HG03196 (cell line): ENCODE measurements at regions not wholly inside any gene's neighbourhood (a gene's known extent, or its start where the extent isn't known, plus 50 kb on each side); places are given as distances from the start of the nearest gene placed in this dataset.

Experiments used
- ATAC-seq: cut with Tn5 transposase; IDR thresholded peaks from one replicate; pipeline ENCODE4 v1.9.1; 2021; ENCODE audit not compliant: unreplicated experiment

DNA sequence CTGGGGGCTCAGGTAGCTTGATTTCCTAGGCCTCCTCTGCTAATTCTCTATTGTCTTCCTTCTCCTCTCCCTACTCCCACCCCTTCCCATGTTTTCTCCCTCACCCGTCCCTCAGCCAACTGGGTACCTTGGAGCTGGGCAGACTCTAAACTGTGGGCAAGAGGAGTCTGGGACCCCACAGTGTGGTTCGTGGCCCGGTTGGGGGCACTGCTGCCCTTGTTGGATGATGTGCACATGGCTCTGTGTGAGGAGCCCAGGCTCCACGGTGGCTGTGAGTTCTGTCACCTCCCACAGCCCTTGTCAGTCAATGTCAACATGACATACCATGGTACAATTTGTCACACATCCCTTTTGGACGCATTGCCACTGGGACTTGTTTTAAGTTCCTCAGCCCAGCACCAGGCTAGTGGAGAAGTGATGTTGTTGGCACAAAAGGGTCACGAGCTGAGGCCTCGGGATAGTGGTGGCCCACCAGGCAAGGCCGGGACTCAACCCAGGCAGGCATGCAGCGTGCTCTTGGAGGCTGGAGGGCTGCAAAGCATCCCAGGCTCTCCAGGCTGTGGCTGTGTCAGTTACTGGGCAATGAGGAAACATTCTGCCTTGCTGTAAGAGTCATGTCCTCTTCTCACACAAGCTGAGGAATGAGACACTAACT, 142.3 kb downstream of the TLE3 start:
- no peak for ATAC-seq

DNA sequence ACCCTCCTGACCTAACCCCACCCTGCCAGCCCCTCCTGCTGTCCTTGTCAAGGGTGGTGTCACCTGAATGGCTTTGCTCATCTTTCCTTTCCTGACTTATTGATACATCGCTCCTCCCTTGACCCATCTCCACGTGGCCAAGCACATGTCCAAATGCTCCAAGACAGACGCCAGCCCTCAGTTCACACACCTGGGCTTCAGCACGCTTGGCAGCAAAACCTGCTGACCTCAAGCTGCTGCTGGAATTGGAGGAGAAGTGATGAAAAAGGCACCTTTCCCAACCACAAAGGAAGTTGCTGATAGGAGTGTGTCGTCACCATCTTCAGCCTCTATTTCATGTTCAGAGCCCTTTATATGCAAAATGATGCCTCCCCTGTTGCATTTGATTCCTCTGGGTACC, 141.3 kb downstream of the TLE3 start:
- no peak for ATAC-seq

DNA sequence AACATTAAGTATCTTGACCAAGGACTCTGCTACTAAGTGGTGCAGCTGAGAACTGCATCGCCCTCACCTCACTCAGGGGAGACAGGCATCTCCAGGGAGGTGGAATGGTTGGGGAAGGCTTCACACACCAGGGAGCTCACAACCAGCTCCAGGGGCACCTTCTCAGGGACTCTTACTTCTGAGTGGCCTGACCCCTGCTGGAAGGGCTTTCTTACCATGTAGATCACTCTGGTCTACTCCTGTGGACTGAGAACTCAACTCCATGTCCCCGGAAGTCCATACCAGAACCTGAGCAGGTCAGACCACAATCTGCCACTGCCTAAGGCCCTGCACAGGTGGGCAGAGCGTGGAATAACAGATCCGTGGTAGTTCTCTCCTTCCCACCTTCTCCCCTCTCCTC, 140.5 kb downstream of the TLE3 start:
- ATAC-seq: no peak

DNA sequence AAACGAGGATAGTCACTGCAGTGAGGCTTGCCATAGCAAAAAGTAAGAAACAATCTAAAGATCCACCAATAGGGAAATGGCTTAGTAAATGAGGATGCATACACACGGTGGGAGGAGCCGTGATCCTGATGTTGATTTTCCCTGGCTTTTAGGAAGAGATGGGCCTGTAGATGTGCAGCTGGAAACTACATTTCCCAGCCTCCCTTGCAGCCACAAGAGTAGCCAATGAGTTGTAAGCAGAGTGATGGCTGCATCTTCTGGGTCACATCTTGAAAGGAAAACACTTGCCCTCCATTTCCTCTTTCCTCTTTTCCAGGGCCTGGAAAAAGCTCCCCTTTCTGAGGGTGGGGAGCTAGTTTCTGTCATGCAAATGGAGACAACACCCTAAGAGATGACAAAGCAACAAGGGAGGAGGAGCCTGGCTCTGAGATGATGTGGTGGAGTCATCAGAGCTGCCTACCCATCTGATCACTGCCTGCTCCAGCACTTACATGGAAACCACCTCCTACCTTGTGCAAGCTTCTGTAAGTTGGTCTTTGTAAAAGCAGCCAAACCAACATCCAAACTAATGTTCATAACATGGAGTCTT, 139.1 kb downstream of the TLE3 start:
- no peak for ATAC-seq

DNA sequence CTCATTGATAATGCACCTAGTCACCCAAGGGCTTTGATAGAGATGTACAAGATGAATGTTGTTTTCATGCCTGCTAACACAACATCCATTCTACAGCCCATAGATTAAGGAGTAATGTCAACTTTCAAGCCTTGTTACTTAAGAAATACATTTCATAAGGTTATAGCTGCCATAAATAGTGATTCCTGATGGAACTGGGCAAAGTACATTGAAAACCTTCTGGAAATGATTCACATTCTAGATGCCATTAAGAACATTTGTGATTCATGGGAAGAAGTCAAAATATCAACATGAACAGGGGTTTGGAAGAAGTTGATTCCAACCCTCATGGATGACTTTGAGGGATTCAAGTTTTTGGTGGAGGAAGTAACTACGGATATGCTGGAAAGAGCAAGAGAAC, 135.2 kb downstream of the TLE3 start:
- no peak for ATAC-seq

DNA sequence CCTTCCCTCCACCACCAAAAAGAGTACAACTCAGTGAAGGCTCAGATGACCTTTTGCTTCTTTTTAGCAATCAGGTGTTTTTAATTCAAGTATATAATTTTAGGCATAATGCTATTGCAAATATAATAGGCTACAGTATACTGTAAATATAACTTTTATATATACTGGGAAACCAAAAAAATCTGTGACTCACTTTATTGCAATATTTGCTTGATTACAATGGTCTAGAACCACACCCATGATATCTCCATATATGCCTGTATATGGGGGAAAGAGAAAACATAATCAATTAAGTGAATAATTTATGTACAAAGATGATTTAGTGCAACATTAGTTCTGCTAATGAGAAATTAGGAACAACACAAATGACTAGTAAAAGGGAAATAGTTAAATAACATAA, 134.3 kb downstream of the TLE3 start:
- ATAC-seq: no peak

DNA sequence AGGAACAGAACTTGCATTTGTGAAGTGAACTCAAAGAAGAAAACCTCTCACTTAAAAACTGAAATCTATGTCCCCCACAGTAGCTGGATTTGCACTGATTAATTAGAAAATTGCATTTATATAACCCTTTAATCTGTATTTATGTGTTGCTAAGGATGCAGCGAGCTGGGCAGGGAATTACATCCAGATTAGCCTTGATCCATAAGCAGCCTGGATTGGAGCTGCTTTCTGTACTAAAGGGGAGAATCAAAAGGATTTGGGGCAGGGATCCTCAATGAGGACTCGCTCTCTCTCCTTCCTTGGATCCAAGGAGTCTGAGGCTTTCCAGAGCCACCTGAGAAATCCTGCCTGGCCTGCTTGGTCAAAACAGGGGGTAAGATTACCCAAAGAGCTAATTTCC, 125.9 kb downstream of the TLE3 start:
- ATAC-seq: no peak

DNA sequence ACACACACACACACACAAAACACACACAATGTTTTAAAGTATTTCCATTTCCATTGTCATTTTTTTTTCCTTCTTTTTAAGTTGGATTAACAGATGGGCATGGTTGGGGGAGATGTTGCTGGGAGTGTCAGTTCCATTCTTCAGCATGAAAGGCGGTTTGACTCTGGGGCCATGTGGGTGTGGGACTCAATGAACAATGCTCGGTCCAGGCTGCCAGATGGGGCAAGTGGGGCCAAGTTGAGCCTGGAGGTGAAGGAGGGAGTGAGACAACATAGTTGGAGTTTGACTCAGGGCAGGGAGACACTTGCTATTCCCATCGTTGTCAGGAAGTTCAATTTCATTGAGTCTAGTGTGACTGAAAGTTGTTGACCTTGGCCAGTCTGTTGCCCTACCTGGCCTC, 125.3 kb downstream of the TLE3 start:
- no peak for ATAC-seq

DNA sequence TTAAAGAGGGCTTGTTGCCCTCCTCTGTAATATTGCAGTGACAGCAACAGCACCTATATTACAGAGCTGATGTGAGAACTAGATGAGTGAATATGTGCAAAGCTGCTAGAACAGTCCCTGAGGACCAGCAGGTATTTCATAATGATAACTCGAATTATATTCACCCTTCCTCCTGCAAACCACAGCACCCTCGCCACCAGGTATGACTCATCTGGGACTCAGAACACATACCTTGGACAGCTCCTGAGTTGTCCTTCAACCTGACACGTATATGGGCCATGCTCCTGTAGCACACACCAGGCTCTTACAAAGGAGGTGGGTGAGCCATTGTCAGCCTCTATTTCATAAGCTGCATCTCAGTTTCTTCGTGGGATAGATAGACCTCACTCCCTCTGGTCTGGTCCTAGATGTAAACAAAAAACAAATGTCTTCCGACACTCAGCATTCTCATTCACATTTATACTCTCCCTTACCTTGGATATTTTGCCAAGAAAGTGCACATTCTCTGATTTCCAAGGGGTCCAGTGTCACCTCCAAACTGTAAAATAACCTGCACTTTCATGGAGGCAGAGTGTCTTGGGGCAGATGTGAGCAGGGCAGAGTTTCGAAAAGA, 124.5 kb downstream of the TLE3 start:
- ATAC-seq: no peak

DNA sequence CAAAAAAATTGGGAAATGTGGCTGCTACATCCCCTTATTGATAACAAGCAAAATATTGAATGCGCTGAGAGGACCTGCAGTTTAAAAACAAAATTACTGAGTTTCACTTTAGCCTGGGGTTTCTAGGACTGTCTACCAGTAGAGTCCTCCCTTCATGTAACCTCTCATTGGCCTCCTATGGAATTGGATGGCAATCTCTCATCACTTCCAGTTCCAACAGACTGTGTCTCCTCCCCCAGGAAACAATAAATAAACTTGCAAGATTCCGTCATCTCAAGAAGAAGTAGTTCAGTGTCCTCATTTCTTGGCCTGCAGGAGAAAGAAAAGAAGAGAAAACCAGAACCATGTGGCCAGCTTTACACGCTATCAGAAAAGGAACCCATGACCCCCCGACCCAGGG, 123.8 kb downstream of the TLE3 start:
- ATAC-seq: no peak

DNA sequence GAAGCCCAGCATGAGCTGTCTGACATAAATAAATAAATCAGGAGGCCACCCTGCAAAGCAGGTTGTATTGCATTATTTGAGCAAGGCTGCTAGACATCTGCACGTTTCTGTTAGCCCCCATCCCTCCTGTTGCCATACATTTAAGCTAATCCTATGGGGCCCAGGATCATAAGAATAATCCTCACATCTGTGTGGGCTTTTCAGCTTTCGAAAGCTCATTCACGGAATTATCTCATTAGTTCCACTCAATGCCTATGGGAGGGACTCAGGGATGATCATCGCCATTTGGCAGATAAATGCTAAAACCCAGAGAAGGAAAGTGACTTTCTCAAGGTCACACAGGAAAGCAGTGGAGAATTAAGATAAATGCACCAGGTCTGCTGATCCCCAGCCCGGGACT, 123.4 kb downstream of the TLE3 start:
- no peak for ATAC-seq

DNA sequence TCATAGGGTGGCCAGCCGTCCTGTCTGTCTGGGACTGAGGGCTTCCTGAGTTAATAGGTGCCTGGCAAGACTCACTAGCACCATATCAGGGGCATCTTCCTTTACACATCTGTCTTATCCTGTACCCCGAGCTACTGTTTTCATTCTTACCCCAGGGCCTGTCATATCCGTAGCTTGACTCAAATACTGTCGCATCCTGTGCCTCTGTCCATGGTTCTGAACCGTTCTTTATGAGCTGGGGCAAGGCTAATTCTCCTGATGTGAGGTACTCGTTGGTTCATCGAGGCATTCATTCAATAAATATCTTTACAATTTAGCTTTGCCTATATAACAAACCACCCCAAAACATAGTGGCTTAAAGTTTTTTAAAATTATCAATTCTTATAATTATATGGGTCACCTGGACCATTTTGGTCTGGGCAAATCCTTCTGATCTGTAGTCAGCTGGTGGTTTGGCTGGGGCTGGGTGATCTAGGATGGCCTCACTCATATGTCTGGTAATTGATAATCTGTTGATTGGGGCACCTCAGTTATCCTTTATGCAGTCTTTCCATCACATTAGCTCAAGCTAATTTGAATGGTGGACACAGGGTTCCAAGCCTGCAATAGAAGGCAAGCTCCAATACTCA, 121.2 kb downstream of the TLE3 start:
- no peak for ATAC-seq

DNA sequence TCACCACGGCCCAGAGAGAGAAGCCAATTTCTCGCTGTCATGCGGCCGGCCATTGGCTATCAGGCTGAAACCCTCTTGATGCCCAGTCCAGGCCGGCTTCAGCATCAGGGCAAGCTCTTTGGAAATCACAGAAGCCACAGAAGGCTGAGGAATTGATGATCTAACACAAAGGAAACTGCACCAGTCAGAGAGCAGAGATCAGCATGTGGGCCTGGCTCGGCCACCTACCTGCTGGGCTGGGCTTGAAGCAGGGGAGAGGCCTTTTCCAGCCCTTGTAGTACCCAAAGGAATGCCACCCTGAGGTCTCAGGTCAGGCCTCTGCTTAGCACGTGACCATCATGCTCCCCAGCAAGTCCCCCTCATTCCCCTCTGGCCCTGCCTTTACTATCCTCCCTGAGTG, 119.1 kb downstream of the TLE3 start:
- no peak for ATAC-seq

DNA sequence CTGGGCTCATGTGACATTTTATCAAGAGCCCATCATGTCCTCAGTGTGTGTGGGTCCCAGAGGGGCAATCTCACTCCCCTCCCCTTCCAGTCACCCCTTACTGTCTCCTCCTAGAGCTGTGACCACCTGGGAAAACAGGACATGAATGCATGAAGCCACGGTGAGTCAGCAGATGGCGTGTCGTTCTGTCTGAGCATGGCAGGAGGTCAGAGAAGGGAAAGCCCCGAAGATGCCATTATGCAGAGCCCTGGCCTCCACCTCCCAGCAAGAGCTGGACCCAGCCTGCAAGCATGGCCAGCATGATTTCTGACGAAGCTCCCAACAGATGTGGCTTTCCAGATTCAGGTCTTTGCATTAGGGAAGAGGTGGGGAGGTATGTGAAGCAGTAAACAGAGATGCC, 118.5 kb downstream of the TLE3 start:
- peak; percentile 49 for ATAC-seq

DNA sequence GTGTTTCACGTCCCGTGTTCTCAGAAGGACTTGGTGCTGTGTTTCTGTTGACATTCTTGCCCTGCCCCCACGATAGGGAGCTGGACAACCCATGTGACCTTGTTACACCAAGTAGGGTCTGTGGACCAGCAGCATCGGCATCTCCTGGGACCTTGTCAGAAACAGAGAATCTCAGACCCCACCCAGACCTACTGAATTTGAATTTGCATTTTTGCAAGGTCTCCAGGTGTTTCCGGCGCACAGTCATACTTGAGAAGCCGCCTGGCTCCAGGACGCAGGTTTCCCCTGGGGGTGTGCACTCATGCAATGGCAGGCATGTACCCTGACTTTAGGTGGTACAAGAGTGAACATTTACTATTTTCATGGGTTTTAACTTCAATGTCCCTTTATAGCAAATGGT, 117.9 kb downstream of the TLE3 start:
- ATAC-seq: peak; percentile 80

DNA sequence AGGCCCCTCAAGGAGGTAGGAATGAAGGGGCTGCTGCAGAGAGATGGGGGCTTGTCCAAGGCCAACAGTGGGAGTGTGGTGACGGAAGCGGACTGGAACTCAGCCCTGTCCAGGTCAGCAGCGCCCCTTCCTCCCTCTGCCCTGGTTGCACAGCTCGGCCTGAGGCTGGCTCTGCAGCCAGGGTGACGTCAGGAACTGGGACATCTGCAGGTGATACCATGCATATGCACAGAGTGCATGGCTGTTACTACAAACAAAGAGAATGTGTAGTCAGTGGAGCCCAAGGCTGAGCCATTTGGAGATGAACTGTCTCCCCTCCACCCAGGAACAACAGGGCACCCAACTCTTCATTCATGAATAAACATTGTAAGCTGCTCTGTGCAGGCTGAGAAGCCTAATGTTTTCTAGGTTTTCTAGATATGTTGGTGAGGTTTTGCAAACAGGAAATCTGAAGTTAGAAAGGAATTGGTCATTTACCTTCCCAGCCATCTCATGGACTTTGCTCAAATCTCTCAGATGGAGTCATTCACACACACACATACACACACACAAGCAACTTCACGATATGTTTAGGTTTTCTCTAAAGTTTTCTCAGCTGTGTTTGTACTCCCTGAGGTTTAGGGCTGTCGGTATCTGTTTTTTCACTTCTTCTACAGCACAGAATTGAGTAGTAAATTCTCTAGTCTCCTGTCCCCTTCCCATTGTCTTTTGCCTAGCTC, 117.2 kb downstream of the TLE3 start:
- ATAC-seq: no peak

DNA sequence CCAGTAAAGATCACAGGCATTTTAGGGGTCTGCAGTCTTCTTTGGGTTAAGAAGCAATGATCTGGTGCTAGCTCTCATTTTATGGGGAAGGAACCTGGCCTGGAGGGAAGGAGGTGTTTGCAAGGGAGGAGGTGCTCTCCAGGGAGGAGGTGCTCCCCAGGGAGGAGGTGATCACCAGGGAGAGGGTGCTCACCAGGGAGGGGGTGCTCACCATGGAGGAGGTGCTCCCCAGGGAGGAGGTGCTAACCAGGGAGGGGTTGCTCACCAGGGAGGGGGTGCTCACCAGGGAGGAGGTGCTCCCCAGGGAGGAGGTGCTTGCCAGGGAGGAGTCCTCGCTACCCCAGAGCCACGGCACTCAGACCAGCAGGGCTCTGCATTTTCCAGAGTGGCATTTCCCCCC, 115.7 kb downstream of the TLE3 start:
- ATAC-seq: no peak

DNA sequence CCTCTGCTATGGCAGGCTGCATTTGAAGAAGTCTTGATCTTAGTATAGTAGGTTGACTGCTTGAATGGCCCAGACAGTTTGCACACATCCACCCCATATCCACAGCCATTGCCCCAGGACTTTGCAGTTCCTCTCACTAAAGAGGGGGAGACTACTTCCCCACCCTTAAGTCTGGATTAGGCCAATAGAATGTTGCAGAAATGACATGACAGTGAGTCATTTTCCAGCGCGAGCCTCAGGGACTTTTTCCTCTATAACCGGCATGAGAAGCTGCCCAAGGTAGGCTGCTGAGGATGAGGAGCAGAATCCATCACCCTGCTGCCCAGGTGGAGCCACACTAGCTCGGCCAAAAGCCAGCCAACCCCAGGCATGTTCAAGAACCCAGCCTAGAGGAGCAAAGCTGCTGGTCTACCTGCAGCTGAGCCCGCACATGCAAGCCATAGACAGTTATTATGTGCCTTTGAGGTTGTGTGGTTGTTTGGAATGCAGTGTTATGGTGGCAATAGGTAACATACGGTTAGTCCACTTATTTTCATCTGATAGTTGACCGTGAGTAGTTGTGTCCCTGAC, 113.9 kb downstream of the TLE3 start:
- no peak for ATAC-seq

DNA sequence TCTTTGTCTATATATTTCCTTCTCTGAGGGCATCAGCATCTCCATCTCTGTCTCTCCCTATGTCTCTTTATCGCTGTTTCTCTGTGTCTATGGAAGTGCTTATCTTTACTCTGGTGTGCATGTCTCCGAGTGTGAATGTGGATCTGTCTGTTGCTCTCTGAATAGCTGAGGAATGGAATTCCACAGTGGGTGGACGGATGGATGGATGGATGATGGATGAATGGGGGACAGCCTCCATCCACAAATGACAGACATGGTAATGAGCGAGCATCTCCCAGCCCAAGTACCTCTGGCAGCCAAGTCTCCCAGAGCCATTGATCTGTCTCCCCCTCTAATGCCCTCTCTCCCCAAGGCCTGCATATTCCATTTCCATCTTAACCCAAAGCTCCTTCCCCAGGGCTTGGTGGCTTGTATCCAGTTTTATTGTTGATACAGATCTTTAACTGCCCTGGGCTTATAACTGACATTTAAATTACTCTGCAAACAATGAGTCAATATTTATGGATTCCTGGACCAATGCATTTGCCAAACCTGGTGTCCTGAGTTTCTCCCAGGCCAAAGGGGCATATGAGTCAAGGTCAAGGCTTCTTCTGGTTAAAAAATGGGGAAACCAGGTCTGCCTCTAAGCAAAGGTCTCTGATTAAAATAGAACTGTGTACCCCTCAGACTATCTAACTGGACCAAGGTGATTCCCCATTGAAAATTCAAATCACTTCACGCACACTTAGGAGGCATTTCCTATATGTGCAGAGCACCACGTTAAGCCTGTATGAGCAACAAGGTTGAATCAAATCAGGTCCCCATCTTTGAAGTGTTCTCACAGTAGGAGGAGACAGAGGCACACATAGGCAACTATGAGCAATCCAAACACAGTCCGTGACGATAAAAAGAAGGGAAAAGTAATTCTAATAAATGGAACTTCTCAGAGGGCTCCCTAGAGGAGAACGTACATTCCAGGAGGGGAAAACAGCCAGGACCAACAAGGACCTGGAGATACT, 109.9 kb downstream of the TLE3 start:
- ATAC-seq: no peak

DNA sequence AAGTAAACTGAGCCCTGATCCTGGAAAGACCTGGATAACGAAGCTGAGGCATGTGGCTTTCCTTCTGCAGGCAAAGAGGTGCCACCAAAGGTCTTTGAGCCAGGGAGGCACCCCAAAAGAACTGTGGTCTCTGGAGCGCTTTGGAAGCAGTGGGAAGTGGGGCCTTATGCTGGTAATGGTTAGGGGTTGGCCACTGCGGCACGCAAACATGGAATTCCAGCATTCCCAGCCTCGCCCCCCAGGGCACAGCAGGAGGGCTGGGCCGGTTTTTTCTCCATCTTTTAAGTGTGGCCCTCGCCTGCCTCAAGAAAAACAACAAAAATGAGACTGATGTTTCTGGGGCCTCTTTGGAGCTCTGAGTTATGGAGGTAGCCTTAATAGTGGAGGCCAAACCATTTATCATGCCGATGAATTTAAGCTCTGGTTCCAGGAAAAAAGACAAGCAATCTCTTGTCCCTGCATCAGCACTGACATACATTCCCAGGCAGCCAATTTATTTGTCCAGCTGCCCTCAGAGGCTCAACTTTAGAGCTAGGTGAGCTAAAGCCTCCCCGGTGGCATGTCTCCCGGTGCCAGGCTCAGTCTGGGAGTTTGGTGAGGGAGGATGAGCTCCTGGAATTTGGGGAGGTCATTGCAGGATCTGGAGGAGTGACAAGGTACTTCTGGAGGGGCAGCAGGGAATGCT, 109.0 kb downstream of the TLE3 start:
- ATAC-seq: no peak
